Choroid plexus epithelial cell (primary cell): ENCODE measurements at regions not wholly inside any gene's neighbourhood (a gene's known extent, or its start where the extent isn't known, plus 50 kb on each side); places are given as distances from the start of the nearest gene placed in this dataset.

ENCODE experiments used
- DNase-seq: peaks from one replicate; pipeline ENCODE4 v3.0.0-alpha.2; 2010; ENCODE audit warnings: low read depth
- H3K4me3 ChIP-seq: 2 replicates; pipeline ENCODE4 v1.5.1; 2011; ENCODE audit warnings: low read depth, mild to moderate bottlenecking, control low read depth, low read length, moderate library complexity
- CTCF ChIP-seq: conservative IDR thresholded peaks from 2 replicates; pipeline ENCODE4 v1.5.1; 2011; ENCODE audit warnings: low read depth, mild to moderate bottlenecking, control low read depth, inconsistent platforms, low read length, moderate library complexity

- TF ChIP-seq CTCF: no peak
- DNase-seq: no peak
- H3K4me3 ChIP-seq: no peak overlapping the region
Measured at GRCh38 chr12:41959271-41959670, 185.4 kb downstream of the GXYLT1 start.

- H3K4me3 ChIP-seq: no peak overlapping the region
- TF ChIP-seq CTCF: no peak
- no peak for DNase-seq
Measured at GRCh38 chr12:41956353-41956752, 188.3 kb downstream of the GXYLT1 start.

GRCh38 chr12:41950455-41950854 is 194.2 kb downstream of the GXYLT1 start:
- TF ChIP-seq CTCF: no peak
- DNase-seq: no peak
- no peak overlapping the region for H3K4me3 ChIP-seq

- TF ChIP-seq CTCF: no peak
- DNase-seq: no peak
- H3K4me3 ChIP-seq: no peak overlapping the region
Measured at GRCh38 chr12:41946106-41946505, 198.6 kb downstream of the GXYLT1 start.

GRCh38 chr12:41944216-41944615 is 200.5 kb downstream of the GXYLT1 start:
- no peak for DNase-seq
- no peak overlapping the region for H3K4me3 ChIP-seq
- TF ChIP-seq CTCF: no peak

GRCh38 chr12:41943671-41944070 is 201.0 kb downstream of the GXYLT1 start:
- no peak overlapping the region for H3K4me3 ChIP-seq
- no peak for TF ChIP-seq CTCF
- no peak for DNase-seq

GRCh38 chr12:41942354-41942753 is 202.3 kb downstream of the GXYLT1 start:
- DNase-seq: no peak
- no peak for TF ChIP-seq CTCF

More at GRCh38 chr12:41942354-41942753, 202.3 kb downstream of the GXYLT1 start:
- no peak overlapping the region for H3K4me3 ChIP-seq
